Fibroblast of lung (primary cell): ENCODE measurements at regions not wholly inside any gene's neighbourhood (a gene's known extent, or its start where the extent isn't known, plus 50 kb on each side); places are given as distances from the start of the nearest gene placed in this dataset.

Experiments used
- CTCF ChIP-seq, 2 donors: IDR thresholded peaks in 1 of 2; conservative IDR thresholded peaks in 1 of 2; 1 replicate in 1 of 2; 2 replicates in 1 of 2; pipeline ENCODE4 v1.5.1; 2011 to 2012; ENCODE audit warnings: low read length in 2 of 2, control low read depth in 1 of 2, inconsistent platforms in 1 of 2, low read depth in 1 of 2, mild to moderate bottlenecking in 1 of 2
- EZH2 ChIP-seq: IDR thresholded peaks from 2 replicates; pipeline ENCODE4 v1.5.1; 2012; ENCODE audit warnings: low read length, control low read depth, mild to moderate bottlenecking; ENCODE audit errors: missing control alignments

GRCh38 chr5:51002368-51002767 is 335.9 kb downstream of the PARP8 start:
- TF ChIP-seq CTCF (conservative IDR thresholded peaks at IDR 0.05 in 1 of 2, IDR thresholded peaks at IDR 0.05 in 1 of 2; ENCODE audit: low read depth in 1 of 2, low read length in 2 of 2) = no peak
- no peak for TF ChIP-seq EZH2
